HG02943 (cell line): ENCODE measurements at regions not wholly inside any gene's neighbourhood (a gene's known extent, or its start where the extent isn't known, plus 50 kb on each side); places are given as distances from the start of the nearest gene placed in this dataset.

ENCODE experiments used
- ATAC-seq: cut with Tn5 transposase; IDR thresholded peaks from one replicate; pipeline ENCODE4 v1.9.1; 2021; ENCODE audit warnings: mild to moderate bottlenecking, low read depth, moderate library complexity; ENCODE audit not compliant: unreplicated experiment

DNA sequence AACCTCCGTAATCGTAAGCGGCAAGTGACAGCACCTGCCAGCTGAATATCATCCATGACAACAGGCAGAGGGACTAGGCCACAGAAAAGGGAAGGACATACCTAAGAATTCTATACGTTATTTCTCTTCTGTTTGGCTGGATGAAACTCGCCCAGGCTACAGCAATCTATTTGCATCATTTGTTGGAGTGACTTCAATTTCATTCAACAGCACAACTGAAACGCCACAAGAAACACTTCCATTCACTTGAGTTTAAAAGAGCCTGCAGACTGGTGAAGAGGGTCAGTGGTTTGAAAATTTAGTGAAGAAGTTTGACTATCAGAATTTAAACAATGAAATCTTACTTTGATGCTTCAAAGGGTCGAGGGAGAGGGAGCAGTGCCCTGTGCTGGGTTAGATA lies 378.7 kb downstream of the LMO4 start:
- ATAC-seq: no peak

DNA sequence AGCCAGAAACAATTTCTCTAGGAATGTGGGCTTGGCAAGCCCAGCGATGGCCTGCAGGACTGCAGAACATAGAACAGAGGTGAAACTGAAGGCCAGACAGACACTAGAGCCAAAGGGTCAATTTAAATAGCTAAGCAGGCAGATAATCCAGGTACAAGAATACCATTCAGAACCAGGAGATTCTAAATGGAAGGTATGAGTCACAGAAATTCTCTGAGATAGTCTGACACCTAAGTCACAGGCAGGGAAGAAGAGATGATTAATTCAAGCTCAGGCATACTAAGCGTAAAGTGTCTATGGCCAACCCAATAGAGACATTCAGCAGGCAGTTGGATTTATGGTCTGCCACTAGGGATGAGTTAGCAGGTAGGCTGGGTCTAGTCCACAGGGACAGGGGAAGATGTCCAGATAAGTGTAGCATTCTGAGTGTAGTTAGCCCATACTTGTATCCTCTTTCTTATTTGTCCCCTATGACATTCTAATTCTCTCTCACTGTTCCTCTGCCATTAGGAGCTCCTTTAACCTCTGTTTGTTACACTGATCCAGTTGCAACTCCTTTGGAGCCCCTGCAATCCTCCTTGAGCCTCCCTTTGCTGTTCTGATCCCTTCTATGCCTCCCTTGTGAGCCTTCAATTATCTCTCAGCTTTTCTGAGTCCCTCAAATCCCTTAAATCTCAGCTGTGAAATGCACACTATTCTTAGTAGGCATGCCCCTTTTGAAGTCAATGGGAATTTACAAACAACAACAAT lies 383.8 kb downstream of the LMO4 start:
- no peak for ATAC-seq

DNA sequence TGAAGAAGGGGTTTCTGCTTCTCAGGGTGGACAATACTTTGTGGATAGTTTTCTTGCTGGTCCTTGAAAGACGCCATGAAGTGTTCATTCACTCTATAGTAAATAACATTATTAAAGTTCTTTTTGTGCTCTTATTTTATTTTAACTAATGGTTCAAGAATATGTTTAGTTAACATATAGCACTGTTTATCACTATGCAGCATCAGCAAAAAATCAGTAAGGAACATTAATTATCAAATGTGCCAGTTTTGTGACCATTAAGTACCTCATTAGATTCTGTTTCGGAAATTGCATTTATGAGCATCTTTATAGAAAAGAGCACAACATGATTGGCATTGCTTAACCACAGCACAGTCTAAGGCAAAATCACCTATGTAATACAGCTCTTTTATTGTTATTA lies 385.6 kb downstream of the LMO4 start:
- ATAC-seq: no peak

DNA sequence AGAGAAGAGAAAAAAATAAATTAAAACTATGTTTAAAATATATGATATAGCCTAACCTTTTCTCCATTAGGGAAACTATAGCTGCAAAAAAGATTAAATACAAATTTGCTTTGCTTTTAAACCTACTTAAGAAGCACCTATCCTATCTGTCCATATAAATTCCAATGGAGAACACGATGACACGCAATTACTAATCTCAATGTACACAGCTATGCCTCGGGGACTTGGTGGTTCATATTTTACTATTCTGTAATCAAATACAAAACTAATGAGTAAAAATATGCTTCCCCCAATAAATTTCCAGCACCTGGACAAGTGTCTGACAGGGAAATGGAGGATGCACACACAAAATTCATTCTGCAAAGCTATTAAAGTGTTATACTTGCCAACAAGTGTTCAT lies 386.4 kb downstream of the LMO4 start:
- ATAC-seq: no peak

DNA sequence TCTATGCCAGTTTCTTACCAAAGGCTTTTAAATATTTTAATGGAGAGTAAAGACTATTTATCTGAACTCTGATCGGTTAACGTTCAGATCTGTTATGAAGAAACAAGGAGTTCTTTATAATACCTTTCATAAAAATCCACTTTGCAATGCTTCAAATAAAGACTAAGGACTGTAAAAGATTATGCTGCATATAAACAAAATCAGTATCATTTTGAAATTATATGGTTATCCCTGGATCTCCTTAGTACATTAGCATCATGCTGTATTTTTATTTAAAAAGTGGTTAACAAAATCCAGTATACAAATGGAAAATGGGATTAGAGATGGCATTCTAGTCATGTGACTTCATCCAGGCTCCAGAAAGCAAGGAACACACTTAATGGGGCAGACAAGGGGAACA lies 386.8 kb downstream of the LMO4 start:
- no peak for ATAC-seq

DNA sequence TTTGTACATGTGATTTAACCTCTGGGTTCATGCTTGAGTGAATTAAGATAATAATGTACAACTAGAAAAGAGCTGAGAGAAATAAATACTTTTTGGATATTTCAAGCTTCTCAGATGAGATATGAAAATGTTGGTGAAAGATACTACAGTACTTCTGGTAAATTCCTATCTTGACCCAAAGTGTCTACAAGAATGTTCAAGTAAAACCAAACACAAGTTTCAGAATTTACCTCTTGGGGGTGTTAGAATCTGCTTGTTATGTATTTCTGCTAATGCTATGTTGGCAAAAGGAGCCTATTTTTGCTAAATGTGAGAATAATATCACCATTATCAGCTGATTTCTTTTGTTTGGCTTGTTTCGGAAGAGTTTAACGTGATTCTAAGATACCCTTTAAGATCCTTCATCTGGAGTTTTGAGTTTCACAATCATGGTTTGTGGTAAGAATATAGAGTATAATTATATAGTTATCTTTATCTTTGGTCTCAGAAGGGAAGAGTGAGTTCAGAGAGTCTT lies 388.5 kb downstream of the LMO4 start:
- no peak for ATAC-seq

DNA sequence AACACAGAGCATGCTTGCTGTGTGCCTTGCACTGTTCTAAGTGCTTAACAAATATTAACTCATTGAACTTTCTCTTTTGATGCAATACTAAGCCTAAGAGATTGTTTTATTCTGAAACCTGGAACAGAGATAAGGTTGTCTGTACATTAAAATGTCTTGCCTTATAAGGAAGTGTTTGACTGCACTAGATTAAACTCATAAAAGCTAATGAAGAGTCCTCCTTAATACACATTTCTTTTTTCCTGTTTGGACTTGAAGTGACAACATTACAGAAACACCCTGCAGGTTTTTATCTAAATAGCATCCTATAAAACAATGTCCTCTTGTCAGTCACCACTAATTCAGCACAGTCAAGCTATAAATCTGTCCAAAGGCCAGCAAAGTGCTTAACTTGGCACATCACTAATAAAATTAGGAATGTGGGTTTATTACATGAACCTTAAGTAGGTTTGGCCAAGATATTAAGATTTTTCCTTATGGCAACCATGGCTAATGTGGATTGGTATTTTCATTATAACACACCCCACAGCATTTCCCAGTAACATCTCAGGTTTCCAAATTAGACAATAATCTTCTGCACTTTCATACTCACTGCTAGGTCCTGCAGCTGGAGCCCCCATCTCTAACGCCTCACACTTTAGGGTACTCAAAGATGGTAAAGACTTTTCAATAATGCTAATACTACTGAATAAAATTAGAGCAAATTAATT lies 389.7 kb downstream of the LMO4 start:
- no peak for ATAC-seq

DNA sequence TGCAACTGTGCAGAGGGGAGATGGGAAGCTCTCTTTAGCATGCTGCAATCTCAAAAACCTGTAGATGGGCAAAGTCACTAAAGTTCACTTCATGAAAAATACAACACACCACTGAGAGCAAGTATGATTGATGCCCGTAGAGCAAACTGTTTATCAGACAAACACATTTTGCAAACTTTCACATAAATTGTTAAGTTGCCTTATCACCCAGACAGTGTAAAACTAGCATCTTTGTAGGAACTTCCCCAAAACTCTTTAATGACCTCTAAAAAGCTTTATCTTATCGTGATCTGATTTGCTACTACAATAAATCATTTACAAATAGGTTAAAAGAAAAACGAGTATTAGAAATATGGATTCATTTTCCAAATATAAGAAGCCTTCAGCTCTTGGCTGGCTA lies 391.0 kb downstream of the LMO4 start:
- ATAC-seq: no peak

DNA sequence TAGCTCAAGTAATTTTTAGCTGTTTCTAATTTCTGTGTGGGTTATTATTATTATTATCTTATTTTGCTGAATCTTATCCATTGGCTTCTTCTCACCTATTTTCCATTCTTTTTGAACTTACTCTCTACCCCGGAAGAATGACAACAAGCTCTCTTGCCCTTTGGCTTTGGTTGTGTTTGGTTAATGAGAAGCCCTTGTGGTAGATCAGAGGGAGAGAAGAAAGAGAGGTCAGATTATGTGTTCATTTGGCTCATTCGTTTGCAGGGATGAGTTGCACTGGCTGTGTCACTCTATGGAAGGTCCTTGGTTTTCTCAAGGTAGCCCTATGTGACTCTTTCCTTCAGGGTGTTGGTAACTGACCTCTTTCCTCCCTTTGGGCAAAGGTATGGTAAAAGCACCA lies 391.9 kb downstream of the LMO4 start:
- no peak for ATAC-seq

DNA sequence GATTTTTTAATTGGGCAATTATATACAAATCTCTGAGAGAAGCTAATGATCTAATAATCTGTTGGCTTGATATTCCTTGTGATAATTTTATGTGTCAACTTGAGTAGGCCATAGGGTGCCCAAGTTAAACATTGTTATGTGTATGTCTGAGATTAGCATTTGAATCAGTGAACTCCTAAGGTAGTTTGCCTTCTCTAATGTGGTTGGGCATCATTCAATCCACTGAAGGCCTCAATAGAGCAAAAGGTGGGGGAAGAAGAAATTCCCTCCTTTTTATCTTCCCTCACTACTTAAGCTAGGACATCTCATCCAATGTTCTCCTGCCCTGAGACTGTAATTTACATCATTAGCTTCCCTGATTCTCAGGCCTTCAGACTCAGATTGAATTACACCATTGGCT lies 394.5 kb downstream of the LMO4 start:
- no peak for ATAC-seq

DNA sequence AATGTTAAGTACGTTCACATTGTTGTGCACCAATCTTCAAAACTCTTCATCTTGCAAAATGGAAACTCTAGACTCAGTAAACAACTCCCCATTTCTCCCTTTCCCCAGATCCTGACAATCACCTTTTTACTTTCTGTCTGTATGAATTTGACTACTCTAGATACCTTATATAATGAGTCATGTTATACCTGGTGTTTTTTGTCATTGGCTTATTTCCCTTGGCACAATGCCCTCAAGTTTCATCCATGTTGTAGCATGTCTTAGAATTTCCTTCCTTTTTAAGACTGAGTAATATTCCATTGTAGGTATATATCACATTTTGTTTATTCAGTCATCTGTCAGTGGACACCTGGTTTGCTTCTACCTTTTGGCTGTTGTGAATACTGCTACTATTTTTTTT lies 399.5 kb downstream of the LMO4 start:
- no peak for ATAC-seq

DNA sequence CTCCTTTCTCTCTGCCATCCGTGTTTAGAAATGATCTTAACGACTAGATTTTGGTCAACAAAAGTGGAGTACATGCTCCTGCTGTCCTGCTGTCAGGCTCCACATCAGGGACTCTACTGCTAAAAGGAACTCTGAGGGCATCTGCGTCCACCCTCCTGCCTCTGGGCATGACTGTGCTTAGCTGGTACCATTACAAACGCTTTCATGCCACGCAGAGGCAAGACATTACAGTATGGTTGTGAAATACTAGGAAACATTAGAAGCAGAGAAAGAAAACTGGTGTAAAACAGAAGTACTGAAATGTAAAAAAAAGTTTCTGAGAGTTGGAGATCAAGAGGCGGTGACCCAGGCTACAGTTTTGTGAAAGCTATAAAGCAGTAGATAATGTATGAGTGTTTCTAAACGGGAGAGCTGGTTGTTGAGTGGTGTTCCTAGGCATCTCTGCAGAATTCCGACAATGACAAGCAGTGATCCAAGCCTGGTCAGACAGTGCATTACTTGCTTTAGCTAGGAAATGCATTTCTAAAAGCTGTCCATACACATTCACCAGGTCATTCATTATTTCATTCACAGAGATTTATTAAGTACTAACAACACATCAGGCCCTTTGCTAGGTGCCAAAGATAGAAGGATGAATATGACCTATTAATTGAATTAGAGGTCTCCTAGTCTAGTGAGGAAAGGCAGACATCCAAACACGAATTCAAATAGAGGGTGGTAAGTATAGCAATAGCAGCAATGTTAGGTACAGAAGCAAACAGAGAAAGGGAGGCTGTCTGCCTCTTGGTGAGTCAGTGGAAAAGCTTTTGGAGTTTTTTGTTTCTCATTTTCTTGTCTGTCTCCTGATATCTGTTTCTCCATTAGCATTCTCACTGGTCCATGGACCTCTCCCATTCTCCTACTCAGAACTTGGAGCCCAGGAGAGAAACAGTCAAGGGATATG lies 401.9 kb downstream of the LMO4 start:
- no peak for ATAC-seq

DNA sequence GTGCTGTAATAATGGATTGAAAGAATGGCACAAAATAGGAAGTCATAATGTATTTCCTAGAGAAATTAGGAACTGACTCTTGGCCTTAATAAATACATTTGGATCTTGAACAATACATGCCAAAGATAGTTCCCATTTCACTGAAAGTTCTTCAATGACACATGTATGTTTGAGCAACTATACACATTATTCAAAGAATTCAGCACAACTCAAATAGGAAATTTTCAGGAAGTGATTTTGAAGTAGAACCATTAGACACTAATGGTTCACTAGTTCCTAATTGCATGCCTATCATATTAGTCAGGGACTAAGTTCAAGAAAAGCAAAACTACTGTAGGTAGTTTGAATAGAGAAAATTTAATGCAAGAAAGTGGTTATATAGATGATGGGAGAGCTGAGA lies 404.7 kb downstream of the LMO4 start:
- no peak for ATAC-seq

DNA sequence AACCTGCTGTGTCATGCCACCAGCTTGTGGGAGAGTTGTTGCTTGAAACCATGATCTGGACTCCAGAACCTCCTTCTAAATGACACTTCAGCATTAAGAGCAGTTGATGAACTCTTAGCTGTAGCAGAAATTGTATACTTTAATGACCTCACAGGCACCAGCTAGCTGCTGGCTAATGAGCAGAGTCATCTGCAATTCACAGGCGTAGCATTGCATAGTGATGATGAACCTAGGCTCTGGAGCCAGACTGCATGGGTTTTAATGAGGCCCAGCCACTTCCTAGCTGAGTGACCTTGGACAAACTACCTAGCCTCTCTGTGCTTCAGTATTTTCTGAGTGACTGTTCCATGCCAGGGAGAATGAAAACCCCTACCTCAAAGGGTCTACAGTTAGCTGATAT lies 407.1 kb downstream of the LMO4 start:
- ATAC-seq: no peak

DNA sequence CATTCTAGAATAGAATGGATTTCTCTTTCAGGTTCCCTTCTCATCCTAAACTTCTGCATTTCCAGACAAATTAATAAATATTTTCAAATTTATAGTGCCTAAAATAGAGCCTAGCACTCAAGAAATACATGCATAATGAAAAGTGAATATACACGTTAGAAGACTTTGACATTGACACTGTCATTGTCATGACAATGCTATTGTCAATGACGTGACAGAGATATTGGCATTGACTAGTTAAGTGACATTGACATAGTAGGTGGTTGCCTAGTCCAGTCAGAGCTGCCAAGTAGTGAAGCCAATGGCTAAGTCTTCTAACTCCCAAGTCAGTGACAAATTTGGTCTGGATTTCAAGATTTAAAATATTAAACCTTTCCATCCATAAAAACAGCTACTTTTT lies 410.5 kb downstream of the LMO4 start:
- no peak for ATAC-seq

DNA sequence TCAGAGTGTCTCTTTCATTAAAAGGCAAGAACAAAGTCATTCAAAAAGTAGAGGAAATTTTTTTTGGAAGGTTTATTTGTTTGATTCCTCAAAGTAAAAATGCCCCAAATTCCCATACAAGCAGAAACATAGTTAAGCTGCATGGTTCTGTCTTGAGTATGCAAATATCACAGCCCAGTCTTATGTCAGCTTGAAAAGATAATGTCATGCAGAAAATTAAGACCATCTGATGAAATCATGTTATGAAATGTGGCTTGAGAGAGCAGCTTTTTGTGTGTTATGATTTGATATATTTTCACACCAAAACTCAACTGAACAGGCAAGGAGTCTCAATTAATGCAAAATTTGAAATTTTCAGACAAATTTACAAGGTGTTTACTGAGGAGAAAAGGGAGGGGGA lies 411.0 kb downstream of the LMO4 start:
- ATAC-seq: no peak

DNA sequence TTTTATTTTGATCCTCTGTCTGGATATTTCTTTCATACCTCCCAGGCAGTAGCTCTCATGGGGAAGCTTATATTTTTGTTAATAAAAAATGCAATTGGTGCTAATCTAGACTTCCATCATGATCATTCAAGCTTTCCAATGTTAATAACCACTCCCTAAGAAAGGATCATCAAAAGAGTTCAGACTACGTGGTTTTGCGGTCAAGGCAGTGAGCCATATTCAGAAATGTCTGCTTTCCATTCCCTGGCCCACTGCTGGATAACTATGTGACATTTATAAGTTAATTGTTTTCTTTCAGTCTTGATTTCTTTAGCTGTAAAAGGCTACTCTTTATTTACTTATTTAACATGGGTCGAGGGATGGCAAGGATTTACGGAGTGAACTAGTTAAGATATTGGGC lies 414.6 kb downstream of the LMO4 start:
- ATAC-seq: no peak

DNA sequence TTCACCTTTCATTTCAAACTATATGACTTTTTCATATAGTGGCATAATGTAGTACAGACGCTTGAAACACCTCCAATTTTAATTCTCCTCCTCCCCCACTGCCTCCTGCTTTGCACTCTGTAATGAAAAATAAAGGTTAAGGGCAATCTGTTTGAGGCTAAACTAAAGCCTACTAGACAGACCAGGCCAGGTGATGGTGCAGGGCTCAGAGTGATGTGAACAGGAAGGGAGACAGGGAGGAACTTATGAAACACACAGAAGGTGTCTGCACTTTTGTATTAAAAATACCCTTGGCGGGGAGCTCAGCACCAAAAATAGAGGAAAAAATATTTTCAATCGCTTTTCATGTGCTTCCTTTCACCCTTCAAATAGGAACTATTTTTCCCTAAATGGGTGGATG lies 415.4 kb downstream of the LMO4 start:
- ATAC-seq: no peak

DNA sequence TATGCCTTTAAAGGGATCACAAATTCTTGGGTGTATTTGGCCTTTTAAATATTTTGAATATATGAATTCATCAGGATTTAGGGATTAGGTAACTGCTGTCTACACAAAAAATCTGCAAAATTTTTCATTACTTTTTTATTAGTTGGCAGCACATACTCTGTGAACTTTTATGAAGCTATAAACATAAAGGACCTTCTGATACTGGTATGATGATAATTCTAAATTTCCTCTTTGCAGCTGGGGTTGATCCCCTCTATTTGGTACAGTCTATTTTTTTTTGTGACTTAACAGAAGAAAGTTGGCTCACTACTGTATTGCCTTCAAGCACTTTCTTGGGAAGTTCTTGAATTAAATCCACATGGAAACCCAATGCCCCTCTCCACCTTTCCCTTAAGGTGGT lies 416.1 kb downstream of the LMO4 start:
- ATAC-seq: no peak

DNA sequence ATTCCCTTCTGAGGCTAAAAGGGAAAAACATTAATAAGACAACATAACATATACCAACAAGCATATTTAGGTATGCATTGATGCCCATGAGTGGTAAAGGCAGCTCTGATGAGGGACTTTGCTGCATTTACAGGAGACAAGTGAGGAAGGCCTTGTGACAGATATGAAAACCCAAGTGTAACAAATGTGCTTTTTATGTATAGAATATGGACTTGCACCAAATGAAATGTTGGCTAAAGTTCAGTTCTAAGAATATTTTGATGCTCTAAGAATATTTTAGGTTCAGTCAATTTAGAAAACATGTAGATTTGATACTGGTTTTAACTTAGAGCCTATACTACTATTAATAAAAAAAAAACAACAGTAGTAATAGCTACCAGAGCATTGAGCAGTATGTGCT lies 424.7 kb downstream of the LMO4 start:
- no peak for ATAC-seq

DNA sequence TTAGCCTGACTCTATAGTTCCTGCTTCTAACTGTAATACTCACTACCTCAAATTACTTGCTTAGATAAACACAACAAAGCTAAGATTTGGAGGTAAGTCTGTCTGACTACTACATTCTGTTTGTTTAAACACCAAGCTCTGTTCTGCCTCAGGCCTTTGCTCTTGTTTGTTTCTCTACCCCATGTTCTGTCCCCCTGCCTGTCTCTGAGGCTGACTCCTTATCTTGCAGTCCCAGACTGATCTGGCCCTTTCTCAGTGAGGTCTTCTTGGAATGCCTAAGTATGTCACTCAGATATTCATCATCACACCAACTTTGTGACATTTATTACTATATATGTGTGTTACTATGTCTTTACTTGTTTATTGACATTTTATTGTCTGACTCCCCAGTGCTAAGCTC lies 425.5 kb downstream of the LMO4 start:
- no peak for ATAC-seq
